ENCODE measurements at regions not wholly inside any gene's neighbourhood (a gene's known extent, or its start where the extent isn't known, plus 50 kb on each side); places are given as distances from the start of the nearest gene placed in this dataset.
"Not testable (repeated sequence)": the region's sequence is repeated elsewhere in the genome, so short reads cannot be mapped to it uniquely, and the experiment has no call there.

- no peaks in the 10 kb centered on the region for H3K36me3 ChIP-seq (ENCODE audit: control insufficient read depth, insufficient read depth, low read length)
- no peak overlapping the region for H3K9ac ChIP-seq (ENCODE audit: low read length)
- no peaks in the 10 kb centered on the region for H3K27me3 ChIP-seq (ENCODE audit: control insufficient read depth, insufficient read depth, low read length)
These were observed 120.2 kb downstream of the MRPL39 start for GRCh38 chr21:25487046-25487594.

GRCh38 chr21:25485914-25486313 lies 121.4 kb downstream of the MRPL39 start:
- Histone ChIP-seq H3K36me3 (ENCODE audit: control insufficient read depth, insufficient read depth, low read length) (no peaks in the 10 kb centered on the region), H3K27ac (ENCODE audit: low read depth, low read length) (no peak overlapping the region)

More at GRCh38 chr21:25487046-25487594, 120.2 kb downstream of the MRPL39 start:
- Histone ChIP-seq H3K9me3 (ENCODE audit: control insufficient read depth, insufficient read depth, low read depth, low read length) (no peaks in the 10 kb centered on the region; the same call in 1 of the 2 replicates), H3K4me1 (ENCODE audit: control insufficient read depth, insufficient read depth, low read length) (no peaks in the 10 kb centered on the region), H3K27ac (ENCODE audit: low read depth, low read length) (no peak overlapping the region), H3K4me3 (ENCODE audit: low read depth, low read length) (no peak overlapping the region)

GRCh38 chr21:25467896-25468295 lies 139.4 kb downstream of the MRPL39 start:
- Histone ChIP-seq H3K27me3 (ENCODE audit: control insufficient read depth, insufficient read depth, low read length) (no peaks in the 10 kb centered on the region), H3K4me3 (ENCODE audit: low read depth, low read length) (no peak overlapping the region), H3K9ac (ENCODE audit: low read length) (no peak overlapping the region), H3K27ac (ENCODE audit: low read depth, low read length) (no peak overlapping the region), H3K4me1 (ENCODE audit: control insufficient read depth, insufficient read depth, low read length) (no peaks in the 10 kb centered on the region), H3K36me3 (ENCODE audit: control insufficient read depth, insufficient read depth, low read length) (no peaks in the 10 kb centered on the region), H3K9me3 (ENCODE audit: control insufficient read depth, insufficient read depth, low read depth, low read length) (peaks cover 4% of the 10 kb centered on the region; the same call in 1 of the 2 replicates)

More at GRCh38 chr21:25485914-25486313, 121.4 kb downstream of the MRPL39 start:
- peaks cover 2% of the 10 kb centered on the region; the same call in 1 of the 2 replicates for H3K9me3 ChIP-seq (ENCODE audit: control insufficient read depth, insufficient read depth, low read depth, low read length)
- H3K4me3 ChIP-seq (ENCODE audit: low read depth, low read length) = no peak overlapping the region
- no peaks in the 10 kb centered on the region for H3K4me1 ChIP-seq (ENCODE audit: control insufficient read depth, insufficient read depth, low read length)
- no peak overlapping the region for H3K9ac ChIP-seq (ENCODE audit: low read length)
- no peaks in the 10 kb centered on the region for H3K27me3 ChIP-seq (ENCODE audit: control insufficient read depth, insufficient read depth, low read length)

- not testable (repeated sequence) for H3K27ac ChIP-seq (ENCODE audit: low read depth, low read length); H3K4me1 ChIP-seq (ENCODE audit: control insufficient read depth, insufficient read depth, low read length); H3K4me3 ChIP-seq (ENCODE audit: low read depth, low read length); H3K27me3 ChIP-seq (ENCODE audit: control insufficient read depth, insufficient read depth, low read length); H3K9me3 ChIP-seq (ENCODE audit: control insufficient read depth, insufficient read depth, low read depth, low read length); H3K36me3 ChIP-seq (ENCODE audit: control insufficient read depth, insufficient read depth, low read length); H3K9ac ChIP-seq (ENCODE audit: low read length)
These were observed 140.2 kb downstream of the MRPL39 start for GRCh38 chr21:25467071-25467470.

- no peaks in the 10 kb centered on the region for H3K36me3 ChIP-seq (ENCODE audit: control insufficient read depth, insufficient read depth, low read length)
- no peaks in the 10 kb centered on the region for H3K27me3 ChIP-seq (ENCODE audit: control insufficient read depth, insufficient read depth, low read length)
- no peaks in the 10 kb centered on the region for H3K9me3 ChIP-seq (ENCODE audit: control insufficient read depth, insufficient read depth, low read depth, low read length)
- no peaks in the 10 kb centered on the region for H3K4me1 ChIP-seq (ENCODE audit: control insufficient read depth, insufficient read depth, low read length)
- H3K9ac ChIP-seq (ENCODE audit: low read length) = no peak overlapping the region
- no peak overlapping the region for H3K27ac ChIP-seq (ENCODE audit: low read depth, low read length)
- no peak overlapping the region for H3K4me3 ChIP-seq (ENCODE audit: low read depth, low read length)
These were observed 140.8 kb downstream of the MRPL39 start for GRCh38 chr21:25466470-25466869.

- Histone ChIP-seq H3K9me3 (ENCODE audit: control insufficient read depth, insufficient read depth, low read depth, low read length) (no peaks in the 10 kb centered on the region), H3K36me3 (ENCODE audit: control insufficient read depth, insufficient read depth, low read length) (no peaks in the 10 kb centered on the region), H3K4me1 (ENCODE audit: control insufficient read depth, insufficient read depth, low read length) (no peaks in the 10 kb centered on the region), H3K9ac (ENCODE audit: low read length) (no peak overlapping the region), H3K27ac (ENCODE audit: low read depth, low read length) (no peak overlapping the region), H3K4me3 (ENCODE audit: low read depth, low read length) (no peak overlapping the region), H3K27me3 (ENCODE audit: control insufficient read depth, insufficient read depth, low read length) (no peaks in the 10 kb centered on the region)
These were observed 142.0 kb downstream of the MRPL39 start for GRCh38 chr21:25465263-25465662.

GRCh38 chr21:25464275-25464674 lies 143.0 kb downstream of the MRPL39 start:
- Histone ChIP-seq H3K36me3 (ENCODE audit: control insufficient read depth, insufficient read depth, low read length) (no peaks in the 10 kb centered on the region), H3K4me3 (ENCODE audit: low read depth, low read length) (no peak overlapping the region), H3K27me3 (ENCODE audit: control insufficient read depth, insufficient read depth, low read length) (no peaks in the 10 kb centered on the region), H3K9me3 (ENCODE audit: control insufficient read depth, insufficient read depth, low read depth, low read length) (no peaks in the 10 kb centered on the region), H3K9ac (ENCODE audit: low read length) (no peak overlapping the region), H3K27ac (ENCODE audit: low read depth, low read length) (no peak overlapping the region), H3K4me1 (ENCODE audit: control insufficient read depth, insufficient read depth, low read length) (no peaks in the 10 kb centered on the region)

GRCh38 chr21:25462517-25462971 lies 144.7 kb downstream of the MRPL39 start:
- Histone ChIP-seq H3K9me3 (ENCODE audit: control insufficient read depth, insufficient read depth, low read depth, low read length) (no peaks in the 10 kb centered on the region), H3K4me3 (ENCODE audit: low read depth, low read length) (no peak overlapping the region), H3K27me3 (ENCODE audit: control insufficient read depth, insufficient read depth, low read length) (no peaks in the 10 kb centered on the region), H3K4me1 (ENCODE audit: control insufficient read depth, insufficient read depth, low read length) (no peaks in the 10 kb centered on the region), H3K36me3 (ENCODE audit: control insufficient read depth, insufficient read depth, low read length) (no peaks in the 10 kb centered on the region), H3K9ac (ENCODE audit: low read length) (no peak overlapping the region), H3K27ac (ENCODE audit: low read depth, low read length) (no peak overlapping the region)

GRCh38 chr21:25461725-25462124 lies 145.6 kb downstream of the MRPL39 start:
- no peaks in the 10 kb centered on the region for H3K36me3 ChIP-seq (ENCODE audit: control insufficient read depth, insufficient read depth, low read length)
- no peaks in the 10 kb centered on the region for H3K9me3 ChIP-seq (ENCODE audit: control insufficient read depth, insufficient read depth, low read depth, low read length)
- H3K4me1 ChIP-seq (ENCODE audit: control insufficient read depth, insufficient read depth, low read length) = no peaks in the 10 kb centered on the region
- H3K4me3 ChIP-seq (ENCODE audit: low read depth, low read length) = no peak overlapping the region
- no peaks in the 10 kb centered on the region for H3K27me3 ChIP-seq (ENCODE audit: control insufficient read depth, insufficient read depth, low read length)
- no peak overlapping the region for H3K27ac ChIP-seq (ENCODE audit: low read depth, low read length)
- no peak overlapping the region for H3K9ac ChIP-seq (ENCODE audit: low read length)

- Histone ChIP-seq H3K36me3 (ENCODE audit: control insufficient read depth, insufficient read depth, low read length) (no peaks in the 10 kb centered on the region), H3K9ac (ENCODE audit: low read length) (no peak overlapping the region), H3K4me3 (ENCODE audit: low read depth, low read length) (no peak overlapping the region), H3K4me1 (ENCODE audit: control insufficient read depth, insufficient read depth, low read length) (no peaks in the 10 kb centered on the region), H3K9me3 (ENCODE audit: control insufficient read depth, insufficient read depth, low read depth, low read length) (no peaks in the 10 kb centered on the region), H3K27me3 (ENCODE audit: control insufficient read depth, insufficient read depth, low read length) (no peaks in the 10 kb centered on the region), H3K27ac (ENCODE audit: low read depth, low read length) (no peak overlapping the region)
These were observed 147.3 kb downstream of the MRPL39 start for GRCh38 chr21:25459993-25460392.

GRCh38 chr21:25459365-25459764 lies 147.9 kb downstream of the MRPL39 start:
- no peaks in the 10 kb centered on the region for H3K36me3 ChIP-seq (ENCODE audit: control insufficient read depth, insufficient read depth, low read length)
- no peaks in the 10 kb centered on the region for H3K4me1 ChIP-seq (ENCODE audit: control insufficient read depth, insufficient read depth, low read length)
- no peak overlapping the region for H3K9ac ChIP-seq (ENCODE audit: low read length)
- no peaks in the 10 kb centered on the region for H3K27me3 ChIP-seq (ENCODE audit: control insufficient read depth, insufficient read depth, low read length)
- no peak overlapping the region for H3K27ac ChIP-seq (ENCODE audit: low read depth, low read length)
- no peak overlapping the region for H3K4me3 ChIP-seq (ENCODE audit: low read depth, low read length)
- H3K9me3 ChIP-seq (ENCODE audit: control insufficient read depth, insufficient read depth, low read depth, low read length) = no peaks in the 10 kb centered on the region

All from HUES6 (cell line).